ENCODE measurements at regions not wholly inside any gene's neighbourhood (a gene's known extent, or its start where the extent isn't known, plus 50 kb on each side); places are given as distances from the start of the nearest gene placed in this dataset.

GRCh38 chr19:31418692-31419430 lies 69.6 kb upstream of the TSHZ3 start:
- H3K9me2 ChIP-seq = no peaks in the 10 kb centered on the region
- H3K4me3 ChIP-seq (ENCODE audit: low read depth in 2 of 2, low read length in 1 of 2) = no peak overlapping the region
- H3K4me2 ChIP-seq = no peak overlapping the region
- H4K20me1 ChIP-seq (ENCODE audit: insufficient read depth) = no peaks in the 10 kb centered on the region
- H3K27me3 ChIP-seq (ENCODE audit: insufficient read depth) = no peaks in the 10 kb centered on the region; the same call in 1 of the 2 replicates
- no peaks in the 10 kb centered on the region for H3K4me1 ChIP-seq (ENCODE audit: control insufficient read depth in 1 of 2, insufficient read depth in 2 of 2, low read depth in 1 of 2, low read length in 1 of 2)
- no peaks in the 10 kb centered on the region for H3K79me2 ChIP-seq (ENCODE audit: insufficient read depth)
- DNase-seq = no peak
- TF ChIP-seq, protein P1, sequence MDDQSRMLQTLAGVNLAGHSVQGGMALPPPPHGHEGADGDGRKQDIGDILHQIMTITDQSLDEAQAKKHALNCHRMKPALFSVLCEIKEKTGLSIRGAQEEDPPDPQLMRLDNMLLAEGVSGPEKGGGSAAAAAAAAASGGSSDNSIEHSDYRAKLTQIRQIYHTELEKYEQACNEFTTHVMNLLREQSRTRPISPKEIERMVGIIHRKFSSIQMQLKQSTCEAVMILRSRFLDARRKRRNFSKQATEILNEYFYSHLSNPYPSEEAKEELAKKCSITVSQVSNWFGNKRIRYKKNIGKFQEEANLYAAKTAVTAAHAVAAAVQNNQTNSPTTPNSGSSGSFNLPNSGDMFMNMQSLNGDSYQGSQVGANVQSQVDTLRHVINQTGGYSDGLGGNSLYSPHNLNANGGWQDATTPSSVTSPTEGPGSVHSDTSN (IDR thresholded peaks at IDR 0.05) = no peak
- TF ChIP-seq CHD2 (IDR thresholded peaks at IDR 0.05; ENCODE audit: low read length, partially characterized antibody) = no peak
- TF ChIP-seq, protein P2, sequence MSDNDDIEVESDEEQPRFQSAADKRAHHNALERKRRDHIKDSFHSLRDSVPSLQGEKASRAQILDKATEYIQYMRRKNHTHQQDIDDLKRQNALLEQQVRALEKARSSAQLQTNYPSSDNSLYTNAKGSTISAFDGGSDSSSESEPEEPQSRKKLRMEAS (IDR thresholded peaks at IDR 0.05; ENCODE audit: low read depth) = no peak
- ChIA-PET POLR2A (no interaction called here), CTCF (no interaction called here)
- no peak overlapping the region for H3K9ac ChIP-seq
- H3F3A ChIP-seq (replicated peaks; ENCODE audit: insufficient read depth) = no peaks in the 10 kb centered on the region
- no peak overlapping the region for H2AFZ ChIP-seq (ENCODE audit: low read depth)
- WGBS (ENCODE audit: low lambda C conversion rate) = 48% methylated on average over 8 of the region's 8 CpGs
- no peak overlapping the region for H3K27ac ChIP-seq (ENCODE audit: low read depth in 2 of 2, low read length in 1 of 2)
- no peaks in the 10 kb centered on the region for H3K9me3 ChIP-seq
- no peaks in the 10 kb centered on the region for H3K36me3 ChIP-seq (replicated peaks in 1 of 2; ENCODE audit: control insufficient read depth in 1 of 2, insufficient read depth in 2 of 2, low read length in 1 of 2)

DNA sequence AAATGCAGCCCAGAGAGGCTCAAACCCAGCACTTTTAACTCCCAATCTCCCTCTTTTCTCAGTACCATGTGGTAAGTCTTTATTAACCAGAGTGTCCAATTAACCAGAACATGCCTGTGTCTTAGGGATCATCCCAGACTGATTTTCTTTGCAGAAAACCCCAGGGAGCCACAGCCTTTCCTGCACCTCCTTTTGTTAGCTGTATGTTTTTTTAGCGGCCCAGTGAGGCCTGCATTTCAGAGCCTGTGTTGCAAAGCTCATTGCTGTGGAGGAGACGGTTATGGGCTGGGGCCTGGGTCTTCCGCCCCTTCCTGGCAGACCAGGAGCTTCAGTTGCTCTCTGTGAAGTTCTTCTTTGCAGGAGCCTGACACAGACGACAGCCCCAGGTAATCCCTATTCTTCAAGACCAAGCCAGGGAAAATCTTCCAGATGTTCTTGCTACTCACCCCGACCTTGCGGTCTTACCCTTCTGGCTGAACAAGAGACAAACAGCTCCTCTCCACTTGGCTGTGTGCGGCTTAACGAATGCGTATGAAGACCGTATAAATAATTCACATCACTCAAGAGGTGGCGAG lies 70.7 kb upstream of the TSHZ3 start:
- H3K79me2 ChIP-seq (ENCODE audit: insufficient read depth) = no peaks in the 10 kb centered on the region
- H3K27me3 ChIP-seq (ENCODE audit: insufficient read depth) = no peaks in the 10 kb centered on the region; the same call in 1 of the 2 replicates
- no peaks in the 10 kb centered on the region for H3F3A ChIP-seq (replicated peaks; ENCODE audit: insufficient read depth)
- TF ChIP-seq GATA2 (CRISPR knock-in tag; IDR thresholded peaks at IDR 0.05) = no peak
- TF ChIP-seq TCF12 (IDR thresholded peaks at IDR 0.05) = no peak
- no peak for TF ChIP-seq TEAD4 (IDR thresholded peaks at IDR 0.05; ENCODE audit: borderline replicate concordance, insufficient read depth)
- H3K36me3 ChIP-seq (replicated peaks in 1 of 2; ENCODE audit: control insufficient read depth in 1 of 2, insufficient read depth in 2 of 2, low read length in 1 of 2) = no peaks in the 10 kb centered on the region
- CTCF ChIA-PET = no interaction called here
- H3K4me1 ChIP-seq (ENCODE audit: control insufficient read depth in 1 of 2, insufficient read depth in 2 of 2, low read depth in 1 of 2, low read length in 1 of 2) = no peaks in the 10 kb centered on the region
- no peak overlapping the region for H3K4me2 ChIP-seq
- H3K4me3 ChIP-seq (ENCODE audit: low read depth in 2 of 2, low read length in 1 of 2) = no peak overlapping the region
- POLR2A ChIA-PET = no interaction called here
- H4K20me1 ChIP-seq (ENCODE audit: insufficient read depth) = no peaks in the 10 kb centered on the region
- H3K9ac ChIP-seq = no peak overlapping the region
- DNase-seq = no peak
- 48% methylated on average over 11 of the region's 11 CpGs for WGBS (ENCODE audit: low lambda C conversion rate)
- no peak overlapping the region for H2AFZ ChIP-seq (ENCODE audit: low read depth)
- no peak overlapping the region for H3K27ac ChIP-seq (ENCODE audit: low read depth in 2 of 2, low read length in 1 of 2)
- no peaks in the 10 kb centered on the region for H3K9me2 ChIP-seq
- H3K9me3 ChIP-seq = no peaks in the 10 kb centered on the region

DNA sequence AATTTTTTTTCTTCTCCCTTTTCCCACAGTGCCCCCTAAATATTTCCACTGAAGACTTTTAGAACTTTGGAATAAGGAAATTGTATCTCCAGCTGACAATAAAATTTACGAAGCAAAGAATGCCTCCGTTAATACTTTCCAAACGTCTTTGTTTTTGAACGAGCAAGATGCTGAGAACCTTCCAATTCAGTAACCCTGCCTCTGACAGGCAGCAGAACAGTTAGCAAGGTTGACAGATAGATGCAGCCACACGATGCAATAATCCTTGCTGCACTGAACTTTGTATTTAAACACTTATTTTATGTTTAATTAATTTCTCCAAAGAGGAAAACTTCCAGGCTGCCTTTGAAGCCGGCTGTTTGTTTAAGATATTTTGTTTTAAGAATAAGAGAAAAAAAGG lies 71.8 kb upstream of the TSHZ3 start:
- Histone ChIP-seq H3K27me3 (ENCODE audit: insufficient read depth) (no peaks in the 10 kb centered on the region; the same call in 1 of the 2 replicates), H4K20me1 (ENCODE audit: insufficient read depth) (no peaks in the 10 kb centered on the region), H3K9me2 (no peaks in the 10 kb centered on the region), H3K4me1 (ENCODE audit: control insufficient read depth in 1 of 2, insufficient read depth in 2 of 2, low read depth in 1 of 2, low read length in 1 of 2) (no peaks in the 10 kb centered on the region), H3F3A (replicated peaks; ENCODE audit: insufficient read depth) (no peaks in the 10 kb centered on the region), H3K4me3 (ENCODE audit: low read depth in 2 of 2, low read length in 1 of 2) (no peak overlapping the region), H3K9ac (no peak overlapping the region), H3K27ac (ENCODE audit: low read depth in 2 of 2, low read length in 1 of 2) (no peak overlapping the region), H3K36me3 (replicated peaks in 1 of 2; ENCODE audit: control insufficient read depth in 1 of 2, insufficient read depth in 2 of 2, low read length in 1 of 2) (no peaks in the 10 kb centered on the region), H3K4me2 (no peak overlapping the region), H3K9me3 (no peaks in the 10 kb centered on the region), H2AFZ (ENCODE audit: low read depth) (no peak overlapping the region), H3K79me2 (ENCODE audit: insufficient read depth) (no peaks in the 10 kb centered on the region)
- ChIA-PET POLR2A (no interaction called here), CTCF (no interaction called here)
- TF ChIP-seq TCF12 (IDR thresholded peaks at IDR 0.05) = no peak
- TF ChIP-seq, protein P3, sequence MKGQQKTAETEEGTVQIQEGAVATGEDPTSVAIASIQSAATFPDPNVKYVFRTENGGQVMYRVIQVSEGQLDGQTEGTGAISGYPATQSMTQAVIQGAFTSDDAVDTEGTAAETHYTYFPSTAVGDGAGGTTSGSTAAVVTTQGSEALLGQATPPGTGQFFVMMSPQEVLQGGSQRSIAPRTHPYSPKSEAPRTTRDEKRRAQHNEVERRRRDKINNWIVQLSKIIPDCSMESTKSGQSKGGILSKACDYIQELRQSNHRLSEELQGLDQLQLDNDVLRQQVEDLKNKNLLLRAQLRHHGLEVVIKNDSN (IDR thresholded peaks at IDR 0.05; ENCODE audit: borderline replicate concordance, low read depth) = no peak
- TF ChIP-seq MEF2A (IDR thresholded peaks at IDR 0.05; ENCODE audit: borderline replicate concordance, low read depth) = no peak
- no peak for TF ChIP-seq POLR2AphosphoS5 (IDR thresholded peaks at IDR 0.05; ENCODE audit: low read depth, low read length)
- TF ChIP-seq NFIC (IDR thresholded peaks at IDR 0.05; ENCODE audit: borderline replicate concordance) = no peak
- no peak for TF ChIP-seq TAF1 (IDR thresholded peaks at IDR 0.05; ENCODE audit: borderline replicate concordance, low read depth, low read length)
- TF ChIP-seq, protein P4, sequence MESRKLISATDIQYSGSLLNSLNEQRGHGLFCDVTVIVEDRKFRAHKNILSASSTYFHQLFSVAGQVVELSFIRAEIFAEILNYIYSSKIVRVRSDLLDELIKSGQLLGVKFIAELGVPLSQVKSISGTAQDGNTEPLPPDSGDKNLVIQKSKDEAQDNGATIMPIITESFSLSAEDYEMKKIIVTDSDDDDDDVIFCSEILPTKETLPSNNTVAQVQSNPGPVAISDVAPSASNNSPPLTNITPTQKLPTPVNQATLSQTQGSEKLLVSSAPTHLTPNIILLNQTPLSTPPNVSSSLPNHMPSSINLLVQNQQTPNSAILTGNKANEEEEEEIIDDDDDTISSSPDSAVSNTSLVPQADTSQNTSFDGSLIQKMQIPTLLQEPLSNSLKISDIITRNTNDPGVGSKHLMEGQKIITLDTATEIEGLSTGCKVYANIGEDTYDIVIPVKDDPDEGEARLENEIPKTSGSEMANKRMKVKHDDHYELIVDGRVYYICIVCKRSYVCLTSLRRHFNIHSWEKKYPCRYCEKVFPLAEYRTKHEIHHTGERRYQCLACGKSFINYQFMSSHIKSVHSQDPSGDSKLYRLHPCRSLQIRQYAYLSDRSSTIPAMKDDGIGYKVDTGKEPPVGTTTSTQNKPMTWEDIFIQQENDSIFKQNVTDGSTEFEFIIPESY (IDR thresholded peaks at IDR 0.05; ENCODE audit: borderline replicate concordance, low read depth) = no peak
- TF ChIP-seq, protein P2 (IDR thresholded peaks at IDR 0.05; ENCODE audit: low read depth) = no peak
- 31% methylated on average over 6 of the region's 6 CpGs for WGBS (ENCODE audit: low lambda C conversion rate)
- no peak for DNase-seq

Measured in SK-N-SH (cell line).